ENCODE measurements at regions not wholly inside any gene's neighbourhood (a gene's known extent, or its start where the extent isn't known, plus 50 kb on each side); places are given as distances from the start of the nearest gene placed in this dataset.

GRCh38 chr2:144698156-144698555 is 178.2 kb upstream of the ZEB2 start:
- no peak overlapping the region for H2AFZ ChIP-seq (ENCODE audit: low read depth, low read length, poor library complexity, severe bottlenecking)
- intact Hi-C loops (cut with micrococcal nuclease), result no loop called here
- no peaks in the 10 kb centered on the region for H3K36me3 ChIP-seq (ENCODE audit: control insufficient read depth in 1 of 2, insufficient read depth in 2 of 2, low read length in 2 of 2)
- RAD21 ChIA-PET (ENCODE audit: low non-redundant PET in 1 of 2, low total read pairs in 2 of 2, uncharacterized antibody in 2 of 2, unreplicated experiment in 2 of 2), result no interaction called here
- no peak overlapping the region for H3K4me2 ChIP-seq (ENCODE audit: low read length)
- CTCF ChIA-PET, result no interaction called here
- POLR2A ChIA-PET, result no interaction called here
- no peak overlapping the region for H3K27ac ChIP-seq (ENCODE audit: low read depth, low read length)
- DNase-seq (ENCODE audit: low read depth, low spot score) (no peak), ATAC-seq (no peak)
- TF ChIP-seq SRF (IDR thresholded peaks at IDR 0.05; ENCODE audit: low read depth) (no peak), JUND (IDR thresholded peaks at IDR 0.05) (no peak), YY1 (IDR thresholded peaks at IDR 0.05; ENCODE audit: extremely low read depth, insufficient replicate concordance, low read depth, low read length) (no peak), CEBPB (IDR thresholded peaks at IDR 0.05; ENCODE audit: low read depth) (no peak), POLR2A (IDR thresholded peaks at IDR 0.05; ENCODE audit: borderline replicate concordance, extremely low read depth, insufficient read depth, insufficient read length) (no peak), EZH2 (IDR thresholded peaks at IDR 0.05) (no peak), FOSL1 (IDR thresholded peaks at IDR 0.05; ENCODE audit: low read depth) (no peak), ZBTB33 (IDR thresholded peaks at IDR 0.05; ENCODE audit: extremely low read depth, insufficient replicate concordance, low read length) (no peak), EGR1 (IDR thresholded peaks at IDR 0.05; ENCODE audit: low read depth) (no peak)
- TF ChIP-seq, protein P1, sequence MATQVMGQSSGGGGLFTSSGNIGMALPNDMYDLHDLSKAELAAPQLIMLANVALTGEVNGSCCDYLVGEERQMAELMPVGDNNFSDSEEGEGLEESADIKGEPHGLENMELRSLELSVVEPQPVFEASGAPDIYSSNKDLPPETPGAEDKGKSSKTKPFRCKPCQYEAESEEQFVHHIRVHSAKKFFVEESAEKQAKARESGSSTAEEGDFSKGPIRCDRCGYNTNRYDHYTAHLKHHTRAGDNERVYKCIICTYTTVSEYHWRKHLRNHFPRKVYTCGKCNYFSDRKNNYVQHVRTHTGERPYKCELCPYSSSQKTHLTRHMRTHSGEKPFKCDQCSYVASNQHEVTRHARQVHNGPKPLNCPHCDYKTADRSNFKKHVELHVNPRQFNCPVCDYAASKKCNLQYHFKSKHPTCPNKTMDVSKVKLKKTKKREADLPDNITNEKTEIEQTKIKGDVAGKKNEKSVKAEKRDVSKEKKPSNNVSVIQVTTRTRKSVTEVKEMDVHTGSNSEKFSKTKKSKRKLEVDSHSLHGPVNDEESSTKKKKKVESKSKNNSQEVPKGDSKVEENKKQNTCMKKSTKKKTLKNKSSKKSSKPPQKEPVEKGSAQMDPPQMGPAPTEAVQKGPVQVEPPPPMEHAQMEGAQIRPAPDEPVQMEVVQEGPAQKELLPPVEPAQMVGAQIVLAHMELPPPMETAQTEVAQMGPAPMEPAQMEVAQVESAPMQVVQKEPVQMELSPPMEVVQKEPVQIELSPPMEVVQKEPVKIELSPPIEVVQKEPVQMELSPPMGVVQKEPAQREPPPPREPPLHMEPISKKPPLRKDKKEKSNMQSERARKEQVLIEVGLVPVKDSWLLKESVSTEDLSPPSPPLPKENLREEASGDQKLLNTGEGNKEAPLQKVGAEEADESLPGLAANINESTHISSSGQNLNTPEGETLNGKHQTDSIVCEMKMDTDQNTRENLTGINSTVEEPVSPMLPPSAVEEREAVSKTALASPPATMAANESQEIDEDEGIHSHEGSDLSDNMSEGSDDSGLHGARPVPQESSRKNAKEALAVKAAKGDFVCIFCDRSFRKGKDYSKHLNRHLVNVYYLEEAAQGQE (IDR thresholded peaks at IDR 0.05; ENCODE audit: low read depth), result no peak
- TF ChIP-seq, protein P2, sequence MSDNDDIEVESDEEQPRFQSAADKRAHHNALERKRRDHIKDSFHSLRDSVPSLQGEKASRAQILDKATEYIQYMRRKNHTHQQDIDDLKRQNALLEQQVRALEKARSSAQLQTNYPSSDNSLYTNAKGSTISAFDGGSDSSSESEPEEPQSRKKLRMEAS (IDR thresholded peaks at IDR 0.05), result no peak
- TF ChIP-seq, protein P3, sequence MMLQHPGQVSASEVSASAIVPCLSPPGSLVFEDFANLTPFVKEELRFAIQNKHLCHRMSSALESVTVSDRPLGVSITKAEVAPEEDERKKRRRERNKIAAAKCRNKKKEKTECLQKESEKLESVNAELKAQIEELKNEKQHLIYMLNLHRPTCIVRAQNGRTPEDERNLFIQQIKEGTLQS (IDR thresholded peaks at IDR 0.05), result no peak
- H3K4me1 ChIP-seq (ENCODE audit: control insufficient read depth in 1 of 2, insufficient read depth in 2 of 2, low read length in 2 of 2), result no peaks in the 10 kb centered on the region
- no TSS peak for BruUV-seq (replicated peaks)
- no peak overlapping the region for H3K4me3 ChIP-seq (replicated peaks in 1 of 2; ENCODE audit: low read depth in 1 of 2, low read length in 2 of 2)
- no peaks in the 10 kb centered on the region for H3K79me2 ChIP-seq (ENCODE audit: insufficient read depth, low read length)
- no peaks in the 10 kb centered on the region for H4K20me1 ChIP-seq (ENCODE audit: insufficient read depth)
- no peaks in the 10 kb centered on the region for H3K9me3 ChIP-seq (ENCODE audit: control insufficient read depth in 1 of 2, insufficient read depth in 1 of 2, low read depth in 1 of 2, low read length in 2 of 2)
- no peak overlapping the region for H3K9ac ChIP-seq (ENCODE audit: low read length)
- no peaks in the 10 kb centered on the region for H3K9me2 ChIP-seq (ENCODE audit: insufficient read depth)
- H3K27me3 ChIP-seq (ENCODE audit: insufficient read depth, low read length), result no peaks in the 10 kb centered on the region
